H1 (cell line): ENCODE measurements at regions not wholly inside any gene's neighbourhood (a gene's known extent, or its start where the extent isn't known, plus 50 kb on each side); places are given as distances from the start of the nearest gene placed in this dataset.

Source experiments
- CTCF ChIA-PET: fragments of 300-600 bp; sonication (Branson Sonifier 250); formaldehyde crosslinking; loops from one replicate; lab custom pipeline; 2021; ENCODE audit not compliant: partially characterized antibody; lab: Charles Lee
- POLR2A ChIA-PET: fragments of 300-600 bp; sonication (Branson Sonifier 250); formaldehyde crosslinking; loops from one replicate; lab custom pipeline; 2021; ENCODE audit warnings: inconsistent platforms; ENCODE audit not compliant: partially characterized antibody; lab: Charles Lee
- DNase-seq, 2 experiments: peaks; one replicate each; pipeline versions ENCODE4 v3.0.0 to v3.0.0-alpha.2; 2010 to 2022; ENCODE audit warnings: low spot score in 2 of 2, low read depth in 1 of 2, mixed read lengths in 1 of 2
- FAIRE-seq: peaks from 2 replicates; lab custom pipeline; 2011; peaks lifted over from hg19 to GRCh38; lab: Jason Lieb, UNC
- H2AFZ ChIP-seq: 2 replicates; pipeline ENCODE4 v1.8.1; 2012; ENCODE audit warnings: low read length, inconsistent platforms
- H2AK5ac ChIP-seq: 2 replicates; pipeline ENCODE4 v1.6.1; 2013; ENCODE audit warnings: low read depth, low read length
- H2BK120ac ChIP-seq: replicated peaks from 2 replicates; pipeline ENCODE3; 2013; ENCODE audit warnings: low read depth, low read length, inconsistent platforms
- H2BK12ac ChIP-seq: 2 replicates; pipeline ENCODE4 v1.6.1; 2013; ENCODE audit warnings: low read depth, low read length
- H2BK15ac ChIP-seq: 2 replicates; pipeline ENCODE4 v1.6.1; 2013; ENCODE audit warnings: low read length
- H2BK20ac ChIP-seq: 2 replicates; pipeline ENCODE4 v1.6.1; 2013; ENCODE audit warnings: low read length
- H2BK5ac ChIP-seq: 2 replicates; pipeline ENCODE4 v1.6.1; 2013; ENCODE audit warnings: low read depth, low read length
- H3K14ac ChIP-seq: 2 replicates; pipeline ENCODE4 v1.6.1; 2013; ENCODE audit warnings: inconsistent platforms; ENCODE audit not compliant: insufficient read length
- H3K18ac ChIP-seq: 2 replicates; pipeline ENCODE4 v1.6.1; 2013; ENCODE audit warnings: low read length; ENCODE audit errors: extremely low read depth
- H3K23ac ChIP-seq: 2 replicates; pipeline ENCODE4 v1.6.1; 2013; ENCODE audit warnings: inconsistent platforms; ENCODE audit not compliant: insufficient read length
- H3K23me2 ChIP-seq: 2 replicates; pipeline ENCODE4 v1.6.1; 2013; ENCODE audit warnings: low read depth, low read length
- H3K27ac ChIP-seq: 2 replicates; pipeline ENCODE4 v1.6.1; 2011; ENCODE audit warnings: low read depth, low read length, inconsistent platforms
- H3K27me3 ChIP-seq, 4 experiments: replicated peaks in 1 of 4; 1 replicate in 1 of 4; 2 replicates in 3 of 4; pipeline versions ENCODE4 v1.6.1 to v1.8.1; 2011 to 2013; ENCODE audit warnings: low read length in 3 of 4, mild to moderate bottlenecking in 3 of 4, inconsistent platforms in 2 of 4, mixed read lengths in 2 of 4, moderate library complexity in 1 of 4; ENCODE audit not compliant: control insufficient read depth in 3 of 4, insufficient read depth in 3 of 4; ENCODE audit errors: extremely low read depth in 1 of 4
- H3K36me3 ChIP-seq, 4 experiments: 2 replicates each; pipeline versions ENCODE4 v1.6.1 to v1.8.1; 2011 to 2013; ENCODE audit warnings: mild to moderate bottlenecking in 4 of 4, low read length in 3 of 4, moderate library complexity in 2 of 4, control low read depth in 1 of 4, inconsistent platforms in 1 of 4; ENCODE audit not compliant: insufficient read depth in 4 of 4, control insufficient read depth in 2 of 4
- H3K4ac ChIP-seq: replicated peaks from 2 replicates; pipeline ENCODE3; 2013; ENCODE audit warnings: low read length, low read depth, mixed read lengths, inconsistent platforms; ENCODE audit not compliant: insufficient read length
- H3K4me1 ChIP-seq, 4 experiments: replicated peaks in 1 of 4; 1 replicate in 1 of 4; 2 replicates in 3 of 4; pipeline versions ENCODE4 v1.6.1 to v1.8.1; 2011 to 2013; ENCODE audit warnings: low read length in 3 of 4, inconsistent platforms in 2 of 4, mixed read lengths in 1 of 4; ENCODE audit not compliant: insufficient read depth in 4 of 4, control insufficient read depth in 3 of 4
- H3K4me2 ChIP-seq, 2 experiments: 2 replicates each; pipeline versions ENCODE4 v1.6.1 to v1.8.1; 2011 to 2013; ENCODE audit warnings: low read depth in 2 of 2, low read length in 2 of 2, control low read depth in 1 of 2, inconsistent platforms in 1 of 2, mild to moderate bottlenecking in 1 of 2; ENCODE audit not compliant: insufficient read depth in 1 of 2
- H3K4me3 ChIP-seq, 4 experiments: fragments of 200-600, 300-600 bp in 1 of 4; sonication (generic), shearing (Covaris generic), sonication (Bioruptor Twin) in 1 of 4; 2 replicates each; pipeline versions ENCODE4 v1.5.1 to v1.8.1; 2011 to 2016; ENCODE audit warnings: low read length in 4 of 4, low read depth in 3 of 4, control low read depth in 2 of 4, inconsistent platforms in 2 of 4, mild to moderate bottlenecking in 2 of 4, mixed read lengths in 1 of 4, moderate library complexity in 1 of 4; ENCODE audit not compliant: insufficient read depth in 2 of 4; ENCODE audit errors: extremely low read depth in 1 of 4
- H3K56ac ChIP-seq: replicated peaks from 2 replicates; pipeline ENCODE3; 2013; ENCODE audit warnings: low read depth, mild to moderate bottlenecking, mixed read lengths, low read length, inconsistent platforms; ENCODE audit not compliant: insufficient read length
- H3K79me1 ChIP-seq: 2 replicates; pipeline ENCODE4 v1.6.1; 2013; ENCODE audit warnings: low read depth, low read length, control low read depth
- H3K79me2 ChIP-seq, 2 experiments: 2 replicates each; pipeline versions ENCODE4 v1.6.1 to v1.8.1; 2012 to 2013; ENCODE audit warnings: low read length in 2 of 2, mild to moderate bottlenecking in 2 of 2, inconsistent platforms in 1 of 2; ENCODE audit not compliant: insufficient read depth in 2 of 2, control insufficient read depth in 1 of 2
- H3K9ac ChIP-seq, 4 experiments: replicated peaks in 1 of 4; 1 replicate in 1 of 4; 2 replicates in 3 of 4; pipeline versions ENCODE4 v1.6.1 to v1.8.1; 2011 to 2013; ENCODE audit warnings: low read depth in 3 of 4, low read length in 3 of 4, control low read depth in 2 of 4, mild to moderate bottlenecking in 2 of 4, moderate library complexity in 2 of 4, inconsistent platforms in 1 of 4; ENCODE audit errors: extremely low read depth in 1 of 4
- H3K9me3 ChIP-seq, 2 experiments: 2 replicates each; pipeline versions ENCODE4 v1.6.1 to v1.8.1; 2012 to 2013; ENCODE audit warnings: mild to moderate bottlenecking in 2 of 2, moderate library complexity in 2 of 2, control low read depth in 1 of 2, inconsistent platforms in 1 of 2, low read depth in 1 of 2, low read length in 1 of 2, mixed read lengths in 1 of 2; ENCODE audit not compliant: insufficient read depth in 2 of 2
- H4K20me1 ChIP-seq, 2 experiments: replicated peaks in 1 of 2; 2 replicates each; pipeline versions ENCODE3 to v1.8.1; 2011 to 2013; ENCODE audit warnings: inconsistent platforms in 2 of 2, low read length in 2 of 2, mild to moderate bottlenecking in 1 of 2; ENCODE audit not compliant: insufficient read depth in 2 of 2, control insufficient read depth in 1 of 2
- H4K5ac ChIP-seq: 2 replicates; pipeline ENCODE4 v1.6.1; 2013; ENCODE audit warnings: low read length, low read depth, mixed read lengths, inconsistent platforms; ENCODE audit not compliant: insufficient read length
- H4K8ac ChIP-seq: 2 replicates; pipeline ENCODE4 v1.8.0; 2013; ENCODE audit warnings: mild to moderate bottlenecking, moderate library complexity, low read length, inconsistent platforms; ENCODE audit not compliant: insufficient read depth; ENCODE audit errors: extremely low read depth
- H4K91ac ChIP-seq: replicated peaks from 2 replicates; pipeline ENCODE3; 2013; ENCODE audit warnings: low read length, mixed read lengths, inconsistent platforms; ENCODE audit not compliant: insufficient read length
- EZH2 ChIP-seq: fragments of 200-600 bp; sonication (generic); IDR thresholded peaks from 2 replicates; pipeline ENCODE4 v1.7.1; 2012; ENCODE audit warnings: low read depth, mild to moderate bottlenecking, moderate library complexity, low read length, inconsistent platforms; ENCODE audit not compliant: severe bottlenecking
- POLR2A ChIP-seq, 2 experiments: IDR thresholded peaks; 1 replicate in 1 of 2; 2 replicates in 1 of 2; pipeline ENCODE4 v1.6.1; 2011; ENCODE audit warnings: low read depth in 2 of 2, low read length in 2 of 2, mild to moderate bottlenecking in 2 of 2; ENCODE audit errors: control extremely low read depth in 1 of 2
- RXRA ChIP-seq: IDR thresholded peaks from 2 replicates; pipeline ENCODE4 v1.6.1; 2011; ENCODE audit warnings: low read depth, mild to moderate bottlenecking, low read length, moderate library complexity; ENCODE audit not compliant: insufficient read depth
- SIN3A ChIP-seq, 2 experiments: IDR thresholded peaks in 1 of 2; conservative IDR thresholded peaks in 1 of 2; 2 replicates each; pipeline ENCODE4 v1.6.1; 2011 to 2012; ENCODE audit warnings: low read length in 2 of 2, improper control_type of control experiment in 1 of 2, low read depth in 1 of 2, mild to moderate bottlenecking in 1 of 2
- SIRT6 ChIP-seq: IDR thresholded peaks from one replicate; pipeline ENCODE4 v1.7.1; 2012; ENCODE audit warnings: low read length, inconsistent platforms
- WGBS, 2 experiments: shearing (Covaris generic) in 1 of 2; methylation state at CpG; one replicate each; pipeline versions ENCODE4 v1.1.6 to v1.1.7; 2013 to 2015; ENCODE audit warnings: low lambda C conversion rate in 2 of 2, mixed read lengths in 2 of 2, inconsistent platforms in 1 of 2, low coverage in 1 of 2, missing lambda C conversion rate in 1 of 2; ENCODE audit not compliant: insufficient replicate concordance in 2 of 2, insufficient coverage in 1 of 2, insufficient read length in 1 of 2; ENCODE audit errors: extremely low coverage in 1 of 2, missing lambda C conversion rate in 1 of 2; 5-methylcytosine and 5-hydroxymethylcytosine counted together

GRCh38 chr4:1470393-1470670 is 64.1 kb upstream of the NKX1-1 start:
- peaks cover 0 to 7% of the 10 kb centered on the region in 2 experiments for H4K20me1 ChIP-seq
- no peak overlapping the region for H4K91ac ChIP-seq
- no peak overlapping the region for H2BK120ac ChIP-seq
- peaks cover 11% of the 10 kb centered on the region; the same call in 1 of the 2 replicates for H3K23me2 ChIP-seq
- peaks cover 0 to 8% of the 10 kb centered on the region in 2 experiments; a peak in 2 of 4 replicates for H3K9me3 ChIP-seq
- FAIRE-seq (no peak), DNase-seq (no peak)
- H3K23ac ChIP-seq = no peak overlapping the region
- H3K4me3 ChIP-seq = no peak overlapping the region
- H4K5ac ChIP-seq = no peak overlapping the region
- no peak overlapping the region for H2AFZ ChIP-seq
- no peak overlapping the region for H2BK20ac ChIP-seq
- no peaks in the 10 kb centered on the region for H3K4me1 ChIP-seq
- 94% methylated on average over 6 of the region's 7 CpGs; no CpG with 5 or more reads in 1 of the 2 experiments for WGBS, 2 experiments
- no peak overlapping the region for H3K14ac ChIP-seq
- no peak overlapping the region for H3K27ac ChIP-seq
- H2BK15ac ChIP-seq = no peak overlapping the region
- H2BK5ac ChIP-seq = no peak overlapping the region
- H2AK5ac ChIP-seq = no peak overlapping the region
- H3K36me3 ChIP-seq = no peaks in the 10 kb centered on the region
- H3K79me2 ChIP-seq = no peaks in the 10 kb centered on the region
- no peak overlapping the region for H3K9ac ChIP-seq
- H3K56ac ChIP-seq = no peak overlapping the region
- POLR2A ChIA-PET = no interaction called here
- no peak overlapping the region for H3K4ac ChIP-seq
- no peaks in the 10 kb centered on the region for H3K79me1 ChIP-seq
- CTCF ChIA-PET = interaction anchor here (0.7 to 1.7 kb wide), 3 partner anchors 78 to 340 kb away, joined by 3 read pairs; no protein-coding TSS in a partner anchor
- no peak overlapping the region for H2BK12ac ChIP-seq
- H3K4me2 ChIP-seq = no peak overlapping the region
- H3K18ac ChIP-seq = no peak overlapping the region
- no peak overlapping the region for H4K8ac ChIP-seq
- H3K27me3 ChIP-seq = no peaks in the 10 kb centered on the region; a peak in 1 of 7 replicates
- TF ChIP-seq EZH2 (no peak), SIRT6 (no peak), SIN3A (conservative IDR thresholded peaks at IDR 0.05 in 1 of 2, IDR thresholded peaks at IDR 0.05 in 1 of 2; ENCODE audit: low read depth in 1 of 2, low read length in 2 of 2) (no peak), POLR2A (IDR thresholded peaks at IDR 0.05; ENCODE audit: control extremely low read depth in 1 of 2, low read depth in 2 of 2, low read length in 2 of 2) (no peak), RXRA (no peak)
